ENCODE measurements at regions not wholly inside any gene's neighbourhood (a gene's known extent, or its start where the extent isn't known, plus 50 kb on each side); places are given as distances from the start of the nearest gene placed in this dataset.
"Not testable (repeated sequence)": the region's sequence is repeated elsewhere in the genome, so short reads cannot be mapped to it uniquely, and the experiment has no call there.

DNA sequence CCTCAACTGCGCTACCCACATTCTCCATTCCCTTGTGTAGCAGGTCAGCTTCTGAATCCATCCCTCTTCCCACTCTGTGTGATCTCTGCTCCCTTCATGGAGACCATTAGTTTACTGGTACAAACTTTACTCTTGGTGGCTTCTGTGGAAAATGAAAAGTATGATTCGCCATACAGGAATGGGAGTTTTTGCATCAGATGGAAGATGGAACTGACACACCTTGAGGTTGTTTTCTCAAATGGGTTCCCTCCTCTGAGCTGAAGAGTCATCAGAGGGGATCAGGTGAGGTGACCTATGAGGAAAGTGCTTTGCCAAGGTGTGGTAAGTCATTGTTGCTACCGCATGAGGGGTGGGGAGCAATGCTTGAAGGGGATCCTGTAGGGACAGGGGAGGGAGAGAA, 266.8 kb downstream of the INHBA start:
- H3K36me3 Mint-ChIP-seq (ENCODE audit: low read depth): no peaks in the 10 kb centered on the region
- Histone ChIP-seq H3K27me3 (ENCODE audit: control insufficient read depth, insufficient read depth, low read length, poor library complexity, severe bottlenecking) (no peaks in the 10 kb centered on the region), H3K36me3 (ENCODE audit: control insufficient read depth, insufficient read depth, low read length) (no peaks in the 10 kb centered on the region), H3K4me1 (ENCODE audit: control insufficient read depth, insufficient read depth, low read length) (peaks cover 12% of the 10 kb centered on the region), H3K4me3 (ENCODE audit: low read length) (no peak overlapping the region), H3K9ac (ENCODE audit: extremely low read depth, low read length, poor library complexity, severe bottlenecking) (no peak overlapping the region), H3K27ac (ENCODE audit: low read depth, low read length) (no peak overlapping the region), H3K9me3 (ENCODE audit: control insufficient read depth, low read length) (no peaks in the 10 kb centered on the region)
- peaks cover 19% of the 10 kb centered on the region for H3K4me1 Mint-ChIP-seq
- no peak overlapping the region for H3K27ac Mint-ChIP-seq
- 94 to 100% methylated on average over 2 to 3 of the region's 3 CpGs for WGBS, 2 experiments (ENCODE audit: insufficient coverage in 1 of 2, insufficient read length in 1 of 2)
- no peak overlapping the region for H3K4me3 Mint-ChIP-seq
- TF ChIP-seq, protein P1, sequence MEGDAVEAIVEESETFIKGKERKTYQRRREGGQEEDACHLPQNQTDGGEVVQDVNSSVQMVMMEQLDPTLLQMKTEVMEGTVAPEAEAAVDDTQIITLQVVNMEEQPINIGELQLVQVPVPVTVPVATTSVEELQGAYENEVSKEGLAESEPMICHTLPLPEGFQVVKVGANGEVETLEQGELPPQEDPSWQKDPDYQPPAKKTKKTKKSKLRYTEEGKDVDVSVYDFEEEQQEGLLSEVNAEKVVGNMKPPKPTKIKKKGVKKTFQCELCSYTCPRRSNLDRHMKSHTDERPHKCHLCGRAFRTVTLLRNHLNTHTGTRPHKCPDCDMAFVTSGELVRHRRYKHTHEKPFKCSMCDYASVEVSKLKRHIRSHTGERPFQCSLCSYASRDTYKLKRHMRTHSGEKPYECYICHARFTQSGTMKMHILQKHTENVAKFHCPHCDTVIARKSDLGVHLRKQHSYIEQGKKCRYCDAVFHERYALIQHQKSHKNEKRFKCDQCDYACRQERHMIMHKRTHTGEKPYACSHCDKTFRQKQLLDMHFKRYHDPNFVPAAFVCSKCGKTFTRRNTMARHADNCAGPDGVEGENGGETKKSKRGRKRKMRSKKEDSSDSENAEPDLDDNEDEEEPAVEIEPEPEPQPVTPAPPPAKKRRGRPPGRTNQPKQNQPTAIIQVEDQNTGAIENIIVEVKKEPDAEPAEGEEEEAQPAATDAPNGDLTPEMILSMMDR (conservative IDR thresholded peaks at IDR 0.05): no peak
- no peak for DNase-seq
- H3K27me3 Mint-ChIP-seq (ENCODE audit: insufficient read depth): no peaks in the 10 kb centered on the region
- peaks cover 10% of the 10 kb centered on the region for H3K9me3 Mint-ChIP-seq

DNA sequence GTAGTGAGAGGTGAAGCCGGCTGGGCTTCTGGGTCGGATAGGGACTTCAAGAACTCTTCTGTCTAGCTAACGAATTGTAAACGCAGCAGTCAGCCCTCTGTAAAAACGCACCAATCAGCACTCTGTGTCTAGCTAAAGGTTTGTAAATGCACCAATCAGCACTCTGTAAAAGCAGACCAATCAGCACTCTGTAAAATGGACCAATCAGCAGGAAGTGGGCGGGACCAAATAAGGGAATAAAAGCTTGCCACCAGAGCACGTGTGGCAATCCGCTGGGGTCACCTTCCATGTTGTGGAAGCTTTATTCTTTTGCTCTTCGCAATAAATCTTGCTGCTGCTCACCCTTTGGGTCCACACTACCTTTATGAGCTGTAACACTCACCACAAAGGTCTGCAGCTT, 267.9 kb downstream of the INHBA start:
- not testable (repeated sequence) for H3K27me3 ChIP-seq (ENCODE audit: control insufficient read depth, insufficient read depth, low read length, poor library complexity, severe bottlenecking); H3K27ac Mint-ChIP-seq; H3K36me3 Mint-ChIP-seq (ENCODE audit: low read depth); H3K4me3 Mint-ChIP-seq; H3K9me3 Mint-ChIP-seq; H3K4me3 ChIP-seq (ENCODE audit: low read length); H3K4me1 ChIP-seq (ENCODE audit: control insufficient read depth, insufficient read depth, low read length); H3K27ac ChIP-seq (ENCODE audit: low read depth, low read length); DNase-seq; H3K27me3 Mint-ChIP-seq (ENCODE audit: insufficient read depth); H3K9me3 ChIP-seq (ENCODE audit: control insufficient read depth, low read length); H3K9ac ChIP-seq (ENCODE audit: extremely low read depth, low read length, poor library complexity, severe bottlenecking); H3K36me3 ChIP-seq (ENCODE audit: control insufficient read depth, insufficient read depth, low read length)
- WGBS, 2 experiments (ENCODE audit: insufficient coverage in 1 of 2, insufficient read length in 1 of 2): 87 to 91% methylated on average over 5 to 9 of the region's 9 CpGs
- H3K4me1 Mint-ChIP-seq: peaks cover 10% of the 10 kb centered on the region

DNA sequence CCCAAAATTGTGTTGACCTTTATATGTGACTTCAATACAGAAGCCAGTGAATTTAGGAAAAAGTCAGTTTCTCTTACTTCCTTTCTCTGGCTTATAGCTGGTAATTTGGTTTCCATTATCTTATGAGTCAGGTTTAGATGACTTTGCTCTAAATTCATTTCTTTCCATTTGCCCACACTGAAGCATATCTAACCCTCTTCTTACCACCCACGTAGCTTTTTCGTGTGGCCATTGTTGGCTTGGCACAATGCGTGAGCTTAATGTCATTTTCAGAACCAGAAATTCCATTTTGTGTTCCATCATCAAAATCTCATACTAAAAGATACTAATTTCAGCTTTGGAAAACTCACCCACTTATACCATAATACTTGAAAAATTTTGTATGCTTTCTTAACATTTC, 271.2 kb downstream of the INHBA start:
- Mint-ChIP-seq H3K27ac (no peak overlapping the region), H3K4me1 (no peaks in the 10 kb centered on the region), H3K27me3 (ENCODE audit: insufficient read depth) (peaks cover 3% of the 10 kb centered on the region), H3K9me3 (peaks cover 10% of the 10 kb centered on the region), H3K4me3 (no peak overlapping the region), H3K36me3 (ENCODE audit: low read depth) (no peaks in the 10 kb centered on the region)
- TF ChIP-seq, protein P1 (conservative IDR thresholded peaks at IDR 0.05): no peak
- H3K27ac ChIP-seq (ENCODE audit: low read depth, low read length): no peak overlapping the region
- H3K9ac ChIP-seq (ENCODE audit: extremely low read depth, low read length, poor library complexity, severe bottlenecking): no peak overlapping the region
- no peaks in the 10 kb centered on the region for H3K4me1 ChIP-seq (ENCODE audit: control insufficient read depth, insufficient read depth, low read length)
- H3K4me3 ChIP-seq (ENCODE audit: low read length): no peak overlapping the region
- no peak for DNase-seq
- no peaks in the 10 kb centered on the region for H3K9me3 ChIP-seq (ENCODE audit: control insufficient read depth, low read length)
- H3K27me3 ChIP-seq (ENCODE audit: control insufficient read depth, insufficient read depth, low read length, poor library complexity, severe bottlenecking): no peaks in the 10 kb centered on the region
- H3K36me3 ChIP-seq (ENCODE audit: control insufficient read depth, insufficient read depth, low read length): no peaks in the 10 kb centered on the region
- WGBS, 2 experiments (ENCODE audit: insufficient coverage in 1 of 2, insufficient read length in 1 of 2): 89 to 97% methylated on average over 3 of the region's 3 CpGs

DNA sequence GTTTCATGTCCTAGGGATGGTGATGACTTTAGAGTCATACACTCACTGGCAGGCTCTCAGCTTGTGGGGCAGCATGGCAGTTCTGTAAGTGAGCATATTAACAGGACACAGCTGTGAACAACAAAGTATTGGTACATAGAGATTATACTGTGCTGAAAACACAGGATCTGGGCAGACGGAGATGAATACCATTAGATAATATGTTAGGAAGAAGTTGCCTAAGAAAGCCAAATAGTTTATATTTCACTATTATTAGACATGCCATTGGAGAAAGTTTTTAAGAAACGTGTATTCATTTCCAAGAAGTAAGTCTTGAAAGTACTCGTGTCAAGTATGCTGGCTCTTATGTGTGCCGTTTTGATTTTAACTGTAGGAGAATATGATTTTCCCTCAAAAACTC, 274.5 kb downstream of the INHBA start:
- Histone ChIP-seq H3K9ac (ENCODE audit: extremely low read depth, low read length, poor library complexity, severe bottlenecking) (no peak overlapping the region), H3K9me3 (ENCODE audit: control insufficient read depth, low read length) (no peaks in the 10 kb centered on the region), H3K27me3 (ENCODE audit: control insufficient read depth, insufficient read depth, low read length, poor library complexity, severe bottlenecking) (no peaks in the 10 kb centered on the region), H3K4me1 (ENCODE audit: control insufficient read depth, insufficient read depth, low read length) (no peaks in the 10 kb centered on the region), H3K36me3 (ENCODE audit: control insufficient read depth, insufficient read depth, low read length) (no peaks in the 10 kb centered on the region), H3K27ac (ENCODE audit: low read depth, low read length) (no peak overlapping the region), H3K4me3 (ENCODE audit: low read length) (no peak overlapping the region)
- no peak overlapping the region for H3K4me3 Mint-ChIP-seq
- no peak overlapping the region for H3K27ac Mint-ChIP-seq
- no peaks in the 10 kb centered on the region for H3K9me3 Mint-ChIP-seq
- H3K36me3 Mint-ChIP-seq (ENCODE audit: low read depth): no peaks in the 10 kb centered on the region
- H3K4me1 Mint-ChIP-seq: no peaks in the 10 kb centered on the region
- TF ChIP-seq, protein P1 (conservative IDR thresholded peaks at IDR 0.05): no peak
- peaks cover 3% of the 10 kb centered on the region for H3K27me3 Mint-ChIP-seq (ENCODE audit: insufficient read depth)
- no peak for DNase-seq
- WGBS, 2 experiments (ENCODE audit: insufficient coverage in 1 of 2, insufficient read length in 1 of 2): 94% methylated on average over 4 of the region's 4 CpGs; no CpG with 5 or more reads in 1 of the 2 experiments
